ENCODE measurements at regions not wholly inside any gene's neighbourhood (a gene's known extent, or its start where the extent isn't known, plus 50 kb on each side); places are given as distances from the start of the nearest gene placed in this dataset.
"Not testable (repeated sequence)": the region's sequence is repeated elsewhere in the genome, so short reads cannot be mapped to it uniquely, and the experiment has no call there.

DNA sequence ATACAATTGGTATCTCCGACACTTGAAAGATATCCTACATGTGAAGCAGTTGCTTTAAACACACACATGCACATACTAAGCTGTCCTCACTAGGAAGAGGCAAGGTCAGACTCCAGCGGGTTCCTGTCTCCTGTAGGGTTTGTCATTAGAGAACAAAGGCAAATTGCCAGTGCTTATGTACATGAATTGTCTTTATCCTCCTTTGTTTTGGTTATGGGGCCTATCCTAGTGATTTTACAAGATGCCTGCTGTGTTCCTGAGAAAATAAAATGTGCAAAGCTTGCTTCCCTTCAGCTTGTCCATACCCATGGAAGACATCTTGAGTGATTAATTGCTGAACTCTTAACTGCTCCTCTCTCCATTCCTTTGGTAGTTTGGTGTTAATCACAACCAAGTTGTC is 86.7 kb upstream of the SLC39A10 start:
- CTCF ChIA-PET (ENCODE audit: unreplicated experiment), result interaction anchor here (0.9 to 1.3 kb wide), 3 partner anchors 37 to 90 kb away, joined by 3 to 4 read pairs (median 3); partner anchors contain the start of gene SLC39A10
- Histone ChIP-seq H3K36me3 (ENCODE audit: insufficient read depth, low read length) (no peaks in the 10 kb centered on the region), H3K4me2 (ENCODE audit: low read length) (no peak overlapping the region), H3K79me2 (ENCODE audit: insufficient read depth, low read depth, low read length) (no peaks in the 10 kb centered on the region), H3K4me3 (ENCODE audit: low read depth, low read length, poor library complexity, severe bottlenecking) (no peak overlapping the region), H4K20me1 (ENCODE audit: insufficient read depth, low read length) (no peaks in the 10 kb centered on the region), H3K27ac (ENCODE audit: low read depth, low read length, poor library complexity, severe bottlenecking) (no peak overlapping the region), H3K4me1 (ENCODE audit: insufficient read depth, low read length, poor library complexity, severe bottlenecking) (peaks cover 13% of the 10 kb centered on the region), H3K9me3 (ENCODE audit: low read length) (no peaks in the 10 kb centered on the region; the same call in 1 of the 2 replicates), H2AFZ (ENCODE audit: low read length) (peak overlapping the region; percentile 52; the same call in 1 of the 2 replicates), H3K9me2 (ENCODE audit: insufficient read depth, low read length) (no peaks in the 10 kb centered on the region)
- intact Hi-C loops (cut with micrococcal nuclease; ENCODE audit: unreplicated experiment), result no loop called here
- BruUV-seq (replicated peaks), result no TSS peak
- POLR2A ChIA-PET, result interaction anchor here (0.7 to 2.5 kb wide), 7 partner anchors 9 to 97 kb away, joined by 3 to 16 read pairs (median 4); no protein-coding TSS in a partner anchor
- no peak for TF ChIP-seq CTCF (conservative IDR thresholded peaks at IDR 0.05; ENCODE audit: low read length)
- DNase-seq (ENCODE audit: low spot score), result no peak

- Histone ChIP-seq H3K4me1 (ENCODE audit: insufficient read depth, low read length, poor library complexity, severe bottlenecking) (peaks cover 19% of the 10 kb centered on the region), H3K9me2 (ENCODE audit: insufficient read depth, low read length) (no peaks in the 10 kb centered on the region), H3K79me2 (ENCODE audit: insufficient read depth, low read depth, low read length) (no peaks in the 10 kb centered on the region), H3K9me3 (ENCODE audit: low read length) (no peaks in the 10 kb centered on the region; the same call in 1 of the 2 replicates), H3K4me3 (ENCODE audit: low read depth, low read length, poor library complexity, severe bottlenecking) (no peak overlapping the region), H3K4me2 (ENCODE audit: low read length) (no peak overlapping the region), H3K36me3 (ENCODE audit: insufficient read depth, low read length) (no peaks in the 10 kb centered on the region), H4K20me1 (ENCODE audit: insufficient read depth, low read length) (no peaks in the 10 kb centered on the region), H2AFZ (ENCODE audit: low read length) (peak overlapping the region; percentile 52; the same call in 1 of the 2 replicates), H3K27ac (ENCODE audit: low read depth, low read length, poor library complexity, severe bottlenecking) (no peak overlapping the region)
- ChIA-PET CTCF (ENCODE audit: unreplicated experiment) (no interaction called here), POLR2A (interaction anchor here (2.5 kb wide), 1 partner anchor 8 kb away, joined by 16 read pairs; no protein-coding TSS in a partner anchor)
- intact Hi-C loops (cut with micrococcal nuclease; ENCODE audit: unreplicated experiment), result loop anchor here (10.0 kb wide), 1 partner anchor 706 kb away; no protein-coding TSS in a partner anchor
- BruUV-seq (replicated peaks), result no TSS peak
- TF ChIP-seq CTCF (conservative IDR thresholded peaks at IDR 0.05; ENCODE audit: low read length) (no peak), EZH2phosphoT487 (IDR thresholded peaks at IDR 0.05; ENCODE audit: borderline replicate concordance, low read depth, low read length) (no peak)
- DNase-seq (ENCODE audit: low spot score), result no peak
These were observed 87.8 kb upstream of the SLC39A10 start for GRCh38 chr2:195569255-195569654.

DNA sequence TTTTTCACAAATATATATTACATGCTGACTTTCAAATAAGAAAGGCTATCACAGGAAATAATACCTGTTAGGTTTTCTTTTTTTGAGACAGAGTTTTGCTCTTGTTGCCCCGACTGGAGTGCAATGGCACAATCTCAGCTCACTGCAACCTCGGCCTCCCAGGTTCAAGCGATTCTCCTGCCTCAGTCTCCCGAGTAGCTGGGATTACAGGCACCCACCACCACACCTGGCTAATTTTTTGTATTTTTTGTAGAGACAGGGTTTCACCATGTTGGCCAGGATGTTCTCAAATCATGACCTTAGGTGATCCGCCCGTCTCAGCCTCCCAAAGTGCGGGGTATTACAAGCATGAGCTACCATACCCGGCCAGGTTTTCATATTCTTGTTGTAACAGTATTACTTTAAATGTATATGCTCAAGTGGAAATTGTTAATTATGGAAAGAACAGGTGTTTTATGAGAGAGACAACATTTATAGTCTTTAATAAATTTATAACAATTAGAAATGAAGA is 92.3 kb upstream of the SLC39A10 start:
- Histone ChIP-seq H3K4me3 (ENCODE audit: low read depth, low read length, poor library complexity, severe bottlenecking) (peak overlapping the region; percentile 8), H2AFZ (ENCODE audit: low read length) (peak overlapping the region; percentile 85), H3K4me1 (ENCODE audit: insufficient read depth, low read length, poor library complexity, severe bottlenecking) (peaks cover 62% of the 10 kb centered on the region), H3K27ac (ENCODE audit: low read depth, low read length, poor library complexity, severe bottlenecking) (peak overlapping the region; percentile 6), H3K4me2 (ENCODE audit: low read length) (peak overlapping the region; percentile 55)
- peak; percentile 29 for DNase-seq (ENCODE audit: low spot score)
- H3K36me3 ChIP-seq (ENCODE audit: insufficient read depth, low read length); H3K9me3 ChIP-seq (ENCODE audit: low read length); H3K9me2 ChIP-seq (ENCODE audit: insufficient read depth, low read length); BruUV-seq (replicated peaks); H3K79me2 ChIP-seq (ENCODE audit: insufficient read depth, low read depth, low read length); CTCF ChIA-PET (ENCODE audit: unreplicated experiment); H4K20me1 ChIP-seq (ENCODE audit: insufficient read depth, low read length): not testable (repeated sequence)
- POLR2A ChIA-PET, result interaction anchor here (1.0 to 1.7 kb wide), 3 partner anchors 9 to 92 kb away, joined by 3 to 6 read pairs (median 4); no protein-coding TSS in a partner anchor
- intact Hi-C loops (cut with micrococcal nuclease; ENCODE audit: unreplicated experiment), result loop anchor here (5.0 to 10.0 kb wide), 4 partner anchors 222 to 1462 kb away; no protein-coding TSS in a partner anchor
